ENCODE measurements at regions not wholly inside any gene's neighbourhood (a gene's known extent, or its start where the extent isn't known, plus 50 kb on each side); places are given as distances from the start of the nearest gene placed in this dataset.
A peak's percentile ranks its signal among the peaks of the same experiment; 100 is the strongest.

GRCh38 chr11:45354976-45355705 is 69.0 kb upstream of the SYT13 start:
- Histone ChIP-seq H3K27ac (ENCODE audit: low read depth in 1 of 2, low read length in 2 of 2) (no peak overlapping the region), H3K4me3 (ENCODE audit: low read depth in 1 of 3, low read length in 3 of 3) (peak overlapping the region; percentile 49 to 76 (median 54)), H3K9ac (ENCODE audit: low read depth in 1 of 2, low read length in 2 of 2) (no peak overlapping the region), H3K27me3 (ENCODE audit: control insufficient read depth in 4 of 4, insufficient read depth in 4 of 4, low read length in 3 of 4) (no peaks in the 10 kb centered on the region), H3K4me1 (ENCODE audit: control insufficient read depth in 4 of 4, insufficient read depth in 4 of 4, low read length in 3 of 4) (peaks cover 2 to 7% (median 5%) of the 10 kb centered on the region in 4 donors), H3K9me3 (ENCODE audit: control insufficient read depth in 4 of 4, low read length in 3 of 4) (no peaks in the 10 kb centered on the region), H3K36me3 (ENCODE audit: control insufficient read depth in 4 of 4, insufficient read depth in 3 of 4, low read depth in 1 of 4, low read length in 3 of 4) (no peaks in the 10 kb centered on the region)
- 14% methylated on average over 30 of the region's 30 CpGs for WGBS
- peak; percentile 86 for DNase-seq (ENCODE audit: low spot score)
- TF ChIP-seq HNF4A (conservative IDR thresholded peaks at IDR 0.05) = no peak
- TF ChIP-seq RXRA (IDR thresholded peaks at IDR 0.05) = no peak
- TF ChIP-seq HNF4G (IDR thresholded peaks at IDR 0.05) = no peak
- no peak for TF ChIP-seq FOXA2 (IDR thresholded peaks at IDR 0.05)
- peak; percentile 98 for TF ChIP-seq YY1 (IDR thresholded peaks at IDR 0.05)
- TF ChIP-seq GABPA (IDR thresholded peaks at IDR 0.05 in 1 of 2, conservative IDR thresholded peaks at IDR 0.05 in 1 of 2) = peak; percentile 75 to 90

- Histone ChIP-seq H3K9ac (ENCODE audit: low read depth in 1 of 2, low read length in 2 of 2) (no peak overlapping the region), H3K27me3 (ENCODE audit: control insufficient read depth in 4 of 4, insufficient read depth in 4 of 4, low read length in 3 of 4) (no peaks in the 10 kb centered on the region), H3K27ac (ENCODE audit: low read depth in 1 of 2, low read length in 2 of 2) (no peak overlapping the region), H3K4me3 (ENCODE audit: low read depth in 1 of 3, low read length in 3 of 3) (no peak overlapping the region), H3K4me1 (ENCODE audit: control insufficient read depth in 4 of 4, insufficient read depth in 4 of 4, low read length in 3 of 4) (no peaks in the 10 kb centered on the region), H3K36me3 (ENCODE audit: control insufficient read depth in 4 of 4, insufficient read depth in 3 of 4, low read depth in 1 of 4, low read length in 3 of 4) (no peaks in the 10 kb centered on the region), H3K9me3 (ENCODE audit: control insufficient read depth in 4 of 4, low read length in 3 of 4) (no peaks in the 10 kb centered on the region)
- 88% methylated on average over 1 of the region's 1 CpG for WGBS
- DNase-seq (ENCODE audit: low spot score) = no peak
- no peak for TF ChIP-seq GABPA (IDR thresholded peaks at IDR 0.05 in 1 of 2, conservative IDR thresholded peaks at IDR 0.05 in 1 of 2)
- no peak for TF ChIP-seq RXRA (IDR thresholded peaks at IDR 0.05)
- TF ChIP-seq YY1 (IDR thresholded peaks at IDR 0.05) = no peak
- no peak for TF ChIP-seq RAD21 (IDR thresholded peaks at IDR 0.05)
- no peak for TF ChIP-seq TAF1 (conservative IDR thresholded peaks at IDR 0.05)
- TF ChIP-seq ATF3 (IDR thresholded peaks at IDR 0.05) = no peak
- TF ChIP-seq JUND (IDR thresholded peaks at IDR 0.05) = no peak
- no peak for TF ChIP-seq ZBTB33 (IDR thresholded peaks at IDR 0.05)
- no peak for TF ChIP-seq CTCF (IDR thresholded peaks at IDR 0.05; ENCODE audit: low read depth, low read length, missing input control)
- no peak for TF ChIP-seq EGR1 (IDR thresholded peaks at IDR 0.05; ENCODE audit: low read depth in 2 of 2)
- TF ChIP-seq FOXA2 (IDR thresholded peaks at IDR 0.05) = no peak
- no peak for TF ChIP-seq REST (IDR thresholded peaks at IDR 0.05)
- no peak for TF ChIP-seq HNF4G (IDR thresholded peaks at IDR 0.05)
- no peak for TF ChIP-seq HNF4A (conservative IDR thresholded peaks at IDR 0.05)
- TF ChIP-seq FOXA1 (IDR thresholded peaks at IDR 0.05) = no peak
- no peak for TF ChIP-seq NR2F2 (IDR thresholded peaks at IDR 0.05)
- no peak for TF ChIP-seq MAX (IDR thresholded peaks at IDR 0.05)
Observed at GRCh38 chr11:45348729-45349128, 62.6 kb upstream of the SYT13 start.

Measured in liver (tissue), 8 donors.